GM23248 (cell line): ENCODE measurements at regions not wholly inside any gene's neighbourhood (a gene's known extent, or its start where the extent isn't known, plus 50 kb on each side); places are given as distances from the start of the nearest gene placed in this dataset.

Experiments
- EZH2 ChIP-seq: fragments of 200-600 bp; sonication (generic); IDR thresholded peaks from 2 replicates; pipeline ENCODE4 v1.6.1; 2018; ENCODE audit warnings: antibody characterized with exemption, mild to moderate bottlenecking; ENCODE audit not compliant: insufficient read depth, poor library complexity, severe bottlenecking
- EZH2phosphoT487 ChIP-seq: fragments of 200-600 bp; sonication (generic); IDR thresholded peaks from 2 replicates; pipeline ENCODE4 v1.6.1; 2018; ENCODE audit warnings: antibody characterized with exemption, moderate library complexity, mild to moderate bottlenecking, low read depth; ENCODE audit not compliant: insufficient read depth

DNA sequence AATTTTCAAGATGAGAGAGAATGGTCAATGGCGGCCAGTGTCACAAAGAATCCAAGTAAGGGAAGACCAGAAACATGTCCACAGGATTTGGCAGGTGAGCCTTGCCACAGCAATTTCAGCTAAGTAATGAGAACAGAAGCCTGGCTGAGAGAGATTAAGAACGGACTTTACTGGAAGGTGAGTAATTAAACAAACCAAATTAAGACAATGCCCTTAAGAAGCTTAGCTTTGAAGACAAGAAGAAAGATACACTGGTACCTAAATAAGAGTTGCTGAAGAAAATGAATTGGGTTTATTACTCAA, 145.4 kb upstream of the PLEKHG7 start:
- TF ChIP-seq EZH2 (no peak), EZH2phosphoT487 (no peak)
